ENCODE measurements at regions not wholly inside any gene's neighbourhood (a gene's known extent, or its start where the extent isn't known, plus 50 kb on each side); places are given as distances from the start of the nearest gene placed in this dataset.

GRCh38 chr5:123752552-123753179, 240.7 kb downstream of the CSNK1G3 start:
- no peak for DNase-seq (ENCODE audit: low read depth in 1 of 2, low spot score in 1 of 2)

- DNase-seq (ENCODE audit: low read depth in 1 of 2, low spot score in 1 of 2) = no peak
These were observed 239.7 kb downstream of the CSNK1G3 start for GRCh38 chr5:123751670-123752069.

- no peak for DNase-seq (ENCODE audit: low read depth in 1 of 2, low spot score in 1 of 2)
These were observed 236.3 kb downstream of the CSNK1G3 start for GRCh38 chr5:123748239-123748638.

- no peak for DNase-seq (ENCODE audit: low read depth in 1 of 2, low spot score in 1 of 2)
These were observed 234.8 kb downstream of the CSNK1G3 start for GRCh38 chr5:123746683-123747360.

GRCh38 chr5:123743990-123744583, 232.1 kb downstream of the CSNK1G3 start:
- DNase-seq (ENCODE audit: low read depth in 1 of 2, low spot score in 1 of 2) = no peak

- no peak for DNase-seq (ENCODE audit: low read depth in 1 of 2, low spot score in 1 of 2)
These were observed 223.4 kb downstream of the CSNK1G3 start for GRCh38 chr5:123735384-123735783.

GRCh38 chr5:123732257-123732656, 220.3 kb downstream of the CSNK1G3 start:
- DNase-seq (ENCODE audit: low read depth in 1 of 2, low spot score in 1 of 2) = no peak

GRCh38 chr5:123722451-123722850, 210.5 kb downstream of the CSNK1G3 start:
- no peak for DNase-seq (ENCODE audit: low read depth in 1 of 2, low spot score in 1 of 2)

- DNase-seq (ENCODE audit: low read depth in 1 of 2, low spot score in 1 of 2) = no peak
These were observed 209.8 kb downstream of the CSNK1G3 start for GRCh38 chr5:123721675-123722276.

GRCh38 chr5:123720955-123721354, 209.0 kb downstream of the CSNK1G3 start:
- DNase-seq (ENCODE audit: low read depth in 1 of 2, low spot score in 1 of 2) = no peak

- no peak for DNase-seq (ENCODE audit: low read depth in 1 of 2, low spot score in 1 of 2)
These were observed 208.4 kb downstream of the CSNK1G3 start for GRCh38 chr5:123720339-123720738.

- no peak for DNase-seq (ENCODE audit: low read depth in 1 of 2, low spot score in 1 of 2)
These were observed 207.0 kb downstream of the CSNK1G3 start for GRCh38 chr5:123719004-123719403.

GRCh38 chr5:123718238-123718637, 206.3 kb downstream of the CSNK1G3 start:
- no peak for DNase-seq (ENCODE audit: low read depth in 1 of 2, low spot score in 1 of 2)

- DNase-seq (ENCODE audit: low read depth in 1 of 2, low spot score in 1 of 2) = no peak
These were observed 205.2 kb downstream of the CSNK1G3 start for GRCh38 chr5:123717139-123717538.

GRCh38 chr5:123710031-123710430, 198.1 kb downstream of the CSNK1G3 start:
- DNase-seq (ENCODE audit: low read depth in 1 of 2, low spot score in 1 of 2) = no peak

GRCh38 chr5:123709422-123709821, 197.4 kb downstream of the CSNK1G3 start:
- DNase-seq (ENCODE audit: low read depth in 1 of 2, low spot score in 1 of 2) = no peak

GRCh38 chr5:123708074-123708806, 196.3 kb downstream of the CSNK1G3 start:
- no peak for DNase-seq (ENCODE audit: low read depth in 1 of 2, low spot score in 1 of 2)

GRCh38 chr5:123706531-123706930, 194.6 kb downstream of the CSNK1G3 start:
- DNase-seq (ENCODE audit: low read depth in 1 of 2, low spot score in 1 of 2) = no peak

GRCh38 chr5:123705741-123706140, 193.8 kb downstream of the CSNK1G3 start:
- DNase-seq (ENCODE audit: low read depth in 1 of 2, low spot score in 1 of 2) = no peak

GRCh38 chr5:123701511-123702200, 189.7 kb downstream of the CSNK1G3 start:
- DNase-seq (ENCODE audit: low read depth in 1 of 2, low spot score in 1 of 2) = no peak

All from activated T-helper 1 cell treated with anti-CD3 and anti-CD28 coated beads, Interleukin-2, amount 50 U/mL, for 16 hours (primary cell).